Muscle of leg (tissue), 3 donors: ENCODE measurements at regions not wholly inside any gene's neighbourhood (a gene's known extent, or its start where the extent isn't known, plus 50 kb on each side); places are given as distances from the start of the nearest gene placed in this dataset.

Experiments used
- DNase-seq: peaks from one replicate; pipeline ENCODE4 v3.0.0; 2013
- H3K27ac ChIP-seq: one replicate; pipeline ENCODE4 v1.5.1; 2013; ENCODE audit warnings: mild to moderate bottlenecking, low read length, control low read depth
- H3K27me3 ChIP-seq: one replicate; pipeline ENCODE4 v1.6.1; 2013; ENCODE audit warnings: low read length; ENCODE audit not compliant: control insufficient read depth, insufficient read depth
- H3K36me3 ChIP-seq: one replicate; pipeline ENCODE4 v1.6.1; 2013; ENCODE audit warnings: low read length; ENCODE audit not compliant: control insufficient read depth, insufficient read depth
- H3K4me1 ChIP-seq: one replicate; pipeline ENCODE4 v1.6.1; 2013; ENCODE audit warnings: low read length; ENCODE audit not compliant: control insufficient read depth, insufficient read depth
- H3K4me3 ChIP-seq: one replicate; pipeline ENCODE4 v1.5.1; 2013; ENCODE audit warnings: low read length, control low read depth
- H3K9me3 ChIP-seq: replicated peaks from 2 replicates; pipeline ENCODE4 v1.6.1; 2013; ENCODE audit warnings: low read depth, low read length; ENCODE audit not compliant: control insufficient read depth
- WGBS: methylation state at CpG from one replicate; pipeline ENCODE4 v1.1.5; 2013; ENCODE audit warnings: missing lambda C conversion rate; ENCODE audit not compliant: insufficient coverage; 5-methylcytosine and 5-hydroxymethylcytosine counted together

GRCh38 chr4:33881176-33881575 lies 2363.1 kb downstream of the ARAP2 start:
- peak; percentile 18 for DNase-seq
- Histone ChIP-seq H3K9me3 (no peaks in the 10 kb centered on the region), H3K4me1 (no peaks in the 10 kb centered on the region), H3K4me3 (no peak overlapping the region), H3K27ac (no peak overlapping the region), H3K27me3 (no peaks in the 10 kb centered on the region), H3K36me3 (no peaks in the 10 kb centered on the region)
- 0% methylated on average over 1 of the region's 1 CpG for WGBS

GRCh38 chr4:33882246-33882990 lies 2361.9 kb downstream of the ARAP2 start:
- no peak overlapping the region for H3K4me3 ChIP-seq
- H3K4me1 ChIP-seq: no peaks in the 10 kb centered on the region
- H3K9me3 ChIP-seq: no peaks in the 10 kb centered on the region
- WGBS: 35% methylated on average over 2 of the region's 4 CpGs
- H3K36me3 ChIP-seq: no peaks in the 10 kb centered on the region
- H3K27ac ChIP-seq: no peak overlapping the region
- peak; percentile 21 for DNase-seq
- H3K27me3 ChIP-seq: no peaks in the 10 kb centered on the region

- Histone ChIP-seq H3K4me1 (no peaks in the 10 kb centered on the region), H3K27ac (no peak overlapping the region), H3K9me3 (no peaks in the 10 kb centered on the region), H3K27me3 (no peaks in the 10 kb centered on the region), H3K4me3 (no peak overlapping the region), H3K36me3 (no peaks in the 10 kb centered on the region)
- DNase-seq: peak; percentile 17
Observed at GRCh38 chr4:33883111-33883510, 2361.2 kb downstream of the ARAP2 start.

- H3K27ac ChIP-seq: no peak overlapping the region
- H3K4me1 ChIP-seq: no peaks in the 10 kb centered on the region
- H3K27me3 ChIP-seq: no peaks in the 10 kb centered on the region
- no peaks in the 10 kb centered on the region for H3K36me3 ChIP-seq
- WGBS: 71% methylated on average over 3 of the region's 8 CpGs
- DNase-seq: no peak
- H3K4me3 ChIP-seq: no peak overlapping the region
- H3K9me3 ChIP-seq: no peaks in the 10 kb centered on the region
Observed at GRCh38 chr4:33886356-33886755, 2358.0 kb downstream of the ARAP2 start.

GRCh38 chr4:33890841-33891240 lies 2353.5 kb downstream of the ARAP2 start:
- peak; percentile 66 for DNase-seq
- H3K4me1 ChIP-seq: no peaks in the 10 kb centered on the region
- H3K27ac ChIP-seq: no peak overlapping the region
- WGBS: no CpG with 5 or more reads among the region's 3 CpGs
- H3K36me3 ChIP-seq: no peaks in the 10 kb centered on the region
- H3K9me3 ChIP-seq: no peaks in the 10 kb centered on the region
- no peak overlapping the region for H3K4me3 ChIP-seq
- no peaks in the 10 kb centered on the region for H3K27me3 ChIP-seq

- H3K27me3 ChIP-seq: no peaks in the 10 kb centered on the region
- no peak overlapping the region for H3K4me3 ChIP-seq
- WGBS: no CpG with 5 or more reads among the region's 1 CpG
- no peak overlapping the region for H3K27ac ChIP-seq
- H3K9me3 ChIP-seq: peaks cover 4% of the 10 kb centered on the region
- no peak for DNase-seq
- no peaks in the 10 kb centered on the region for H3K36me3 ChIP-seq
- H3K4me1 ChIP-seq: no peaks in the 10 kb centered on the region
Observed at GRCh38 chr4:33911959-33912358, 2332.4 kb downstream of the ARAP2 start.

GRCh38 chr4:33914386-33914785 lies 2329.9 kb downstream of the ARAP2 start:
- no CpG with 5 or more reads among the region's 2 CpGs for WGBS
- Histone ChIP-seq H3K27me3 (no peaks in the 10 kb centered on the region), H3K4me1 (no peaks in the 10 kb centered on the region), H3K36me3 (no peaks in the 10 kb centered on the region), H3K4me3 (no peak overlapping the region), H3K9me3 (peaks cover 4% of the 10 kb centered on the region), H3K27ac (no peak overlapping the region)
- DNase-seq: no peak

GRCh38 chr4:33923469-33923868 lies 2320.8 kb downstream of the ARAP2 start:
- Histone ChIP-seq H3K9me3 (no peaks in the 10 kb centered on the region), H3K36me3 (no peaks in the 10 kb centered on the region), H3K4me3 (no peak overlapping the region), H3K27ac (no peak overlapping the region), H3K27me3 (no peaks in the 10 kb centered on the region), H3K4me1 (no peaks in the 10 kb centered on the region)
- no CpG with 5 or more reads among the region's 1 CpG for WGBS
- no peak for DNase-seq

- Histone ChIP-seq H3K4me3 (no peak overlapping the region), H3K4me1 (no peaks in the 10 kb centered on the region), H3K27ac (no peak overlapping the region), H3K36me3 (no peaks in the 10 kb centered on the region), H3K27me3 (no peaks in the 10 kb centered on the region), H3K9me3 (no peaks in the 10 kb centered on the region)
- no peak for DNase-seq
- WGBS: 62% methylated on average over 5 of the region's 7 CpGs
Observed at GRCh38 chr4:33924239-33924638, 2320.1 kb downstream of the ARAP2 start.

- Histone ChIP-seq H3K27ac (no peak overlapping the region), H3K4me1 (no peaks in the 10 kb centered on the region), H3K36me3 (no peaks in the 10 kb centered on the region), H3K4me3 (no peak overlapping the region), H3K9me3 (no peaks in the 10 kb centered on the region), H3K27me3 (no peaks in the 10 kb centered on the region)
- no CpG with 5 or more reads among the region's 1 CpG for WGBS
- DNase-seq: no peak
Observed at GRCh38 chr4:33924811-33925210, 2319.5 kb downstream of the ARAP2 start.

- WGBS: no CpG with 5 or more reads among the region's 1 CpG
- H3K4me3 ChIP-seq: no peak overlapping the region
- DNase-seq: no peak
Observed at GRCh38 chr4:33930497-33930896, 2313.8 kb downstream of the ARAP2 start.

More at GRCh38 chr4:33930497-33930896, 2313.8 kb downstream of the ARAP2 start:
- no peaks in the 10 kb centered on the region for H3K27me3 ChIP-seq
- H3K9me3 ChIP-seq: no peaks in the 10 kb centered on the region
- no peaks in the 10 kb centered on the region for H3K4me1 ChIP-seq
- no peaks in the 10 kb centered on the region for H3K36me3 ChIP-seq
- H3K27ac ChIP-seq: no peak overlapping the region
